CD14-positive monocyte (primary cell): ENCODE measurements at regions not wholly inside any gene's neighbourhood (a gene's known extent, or its start where the extent isn't known, plus 50 kb on each side); places are given as distances from the start of the nearest gene placed in this dataset.
"Not testable (repeated sequence)": the region's sequence is repeated elsewhere in the genome, so short reads cannot be mapped to it uniquely, and the experiment has no call there.

ENCODE experiments used
- DNase-seq, 3 donors: peaks; one replicate each; pipeline ENCODE4 v3.0.0-alpha.2; 2011 to 2022
- H2AFZ ChIP-seq: 2 replicates; pipeline ENCODE4 v1.6.0; 2012; ENCODE audit warnings: mild to moderate bottlenecking, low read depth, low read length, inconsistent platforms; ENCODE audit not compliant: insufficient read depth, poor library complexity, severe bottlenecking
- H3K27ac ChIP-seq, 2 donors: 1 replicate in 1 of 2; 2 replicates in 1 of 2; pipeline ENCODE4 v1.5.1; 2012 to 2013; ENCODE audit warnings: low read length in 2 of 2, control low read depth in 1 of 2, inconsistent platforms in 1 of 2, low read depth in 1 of 2, mild to moderate bottlenecking in 1 of 2
- H3K27me3 ChIP-seq, 2 donors: one replicate each; pipeline versions ENCODE4 v1.6.0 to v1.6.1; 2011 to 2013; ENCODE audit warnings: low read length in 2 of 2; ENCODE audit not compliant: control insufficient read depth in 2 of 2, insufficient read depth in 2 of 2
- H3K36me3 ChIP-seq, 2 donors: replicated peaks in 1 of 2; 1 replicate in 1 of 2; 2 replicates in 1 of 2; pipeline versions ENCODE4 v1.5.1 to v1.6.1; 2012 to 2013; ENCODE audit warnings: low read length in 2 of 2, control low read depth in 1 of 2, inconsistent platforms in 1 of 2, mild to moderate bottlenecking in 1 of 2; ENCODE audit not compliant: insufficient read depth in 2 of 2, control insufficient read depth in 1 of 2
- H3K4me1 ChIP-seq, 2 donors: 1 replicate in 1 of 2; 2 replicates in 1 of 2; pipeline versions ENCODE4 v1.5.1 to v1.6.1; 2012 to 2013; ENCODE audit warnings: low read length in 2 of 2, control low read depth in 1 of 2, inconsistent platforms in 1 of 2, mild to moderate bottlenecking in 1 of 2, moderate library complexity in 1 of 2; ENCODE audit not compliant: insufficient read depth in 2 of 2, control insufficient read depth in 1 of 2
- H3K4me2 ChIP-seq: replicated peaks from 2 replicates; pipeline ENCODE3; 2012; ENCODE audit warnings: low read length, moderate library complexity, mild to moderate bottlenecking; ENCODE audit not compliant: poor library complexity, severe bottlenecking; ENCODE audit errors: extremely low read depth
- H3K4me3 ChIP-seq, 3 experiments: fragments of 200-600 bp in 1 of 3; sonication (generic) in 1 of 3; replicated peaks in 1 of 3; 1 replicate in 2 of 3; 2 replicates in 1 of 3; pipeline ENCODE4 v1.5.1; 2011 to 2013; ENCODE audit warnings: low read length in 3 of 3, mild to moderate bottlenecking in 3 of 3, control low read depth in 2 of 3, low read depth in 2 of 3, inconsistent platforms in 1 of 3, moderate library complexity in 1 of 3
- H3K79me2 ChIP-seq: 2 replicates; pipeline ENCODE4 v1.6.0; 2012; ENCODE audit warnings: mild to moderate bottlenecking, control low read depth, inconsistent platforms, low read length, moderate library complexity; ENCODE audit not compliant: insufficient read depth
- H3K9ac ChIP-seq: 2 replicates; pipeline ENCODE4 v1.6.0; 2017; ENCODE audit warnings: low read length, mild to moderate bottlenecking; ENCODE audit not compliant: insufficient read depth, poor library complexity, severe bottlenecking
- H3K9me3 ChIP-seq, 2 donors: replicated peaks in 1 of 2; 1 replicate in 1 of 2; 2 replicates in 1 of 2; pipeline versions ENCODE4 v1.5.1 to v1.6.1; 2012 to 2013; ENCODE audit warnings: low read length in 2 of 2, control low read depth in 1 of 2; ENCODE audit not compliant: control insufficient read depth in 1 of 2, insufficient read depth in 1 of 2
- H4K20me1 ChIP-seq: 2 replicates; pipeline ENCODE4 v1.6.0; 2012; ENCODE audit warnings: mild to moderate bottlenecking, low read length, control low read depth, moderate library complexity; ENCODE audit not compliant: insufficient read depth
- H3K27ac Mint-ChIP-seq, 7 donors: one replicate each; pipeline ENCODE4 v1.8.0; 2020; ENCODE audit warnings: mild to moderate bottlenecking in 7 of 7, mixed read lengths in 7 of 7, moderate library complexity in 6 of 7, inconsistent platforms in 2 of 7
- H3K27me3 Mint-ChIP-seq, 3 donors: one replicate each; pipeline ENCODE4 v1.8.0; 2021 to 2022; ENCODE audit warnings: low read depth in 3 of 3, mild to moderate bottlenecking in 3 of 3, mixed read lengths in 3 of 3, moderate library complexity in 3 of 3, inconsistent platforms in 1 of 3
- H3K36me3 Mint-ChIP-seq, 2 donors: one replicate each; pipeline ENCODE4 v1.8.0; 2020; ENCODE audit warnings: mixed read lengths in 2 of 2, inconsistent platforms in 1 of 2, mild to moderate bottlenecking in 1 of 2
- H3K4me1 Mint-ChIP-seq: one replicate; pipeline ENCODE4 v1.8.0; 2020; ENCODE audit warnings: mild to moderate bottlenecking, mixed read lengths
- H3K4me3 Mint-ChIP-seq, 2 donors: one replicate each; pipeline ENCODE4 v1.8.0; 2020; ENCODE audit warnings: mild to moderate bottlenecking in 2 of 2, mixed read lengths in 2 of 2, moderate library complexity in 1 of 2
- H3K9me3 Mint-ChIP-seq, 7 donors: one replicate each; pipeline ENCODE4 v1.8.0; 2020 to 2022; ENCODE audit warnings: mixed read lengths in 7 of 7, mild to moderate bottlenecking in 6 of 7, moderate library complexity in 6 of 7, inconsistent platforms in 2 of 7
- WGBS: methylation state at CpG from one replicate; pipeline ENCODE4 v1.1.5; 2013; ENCODE audit warnings: missing lambda C conversion rate; ENCODE audit not compliant: insufficient coverage; 5-methylcytosine and 5-hydroxymethylcytosine counted together
- intact Hi-C, 2 donors: fragments of 100-400 bp; cut with micrococcal nuclease; formaldehyde crosslinking; loops; one replicate each; pipeline versions ENCODE4 v1.15.0 to v1.15.1; 2023
- TF ChIP-seq, protein P1 (sequence below): fragments of 200-600 bp; IDR thresholded peaks from one replicate; pipeline ENCODE4 v1.8.0; 2022; ENCODE audit warnings: antibody characterized with exemption, mild to moderate bottlenecking

DNA sequence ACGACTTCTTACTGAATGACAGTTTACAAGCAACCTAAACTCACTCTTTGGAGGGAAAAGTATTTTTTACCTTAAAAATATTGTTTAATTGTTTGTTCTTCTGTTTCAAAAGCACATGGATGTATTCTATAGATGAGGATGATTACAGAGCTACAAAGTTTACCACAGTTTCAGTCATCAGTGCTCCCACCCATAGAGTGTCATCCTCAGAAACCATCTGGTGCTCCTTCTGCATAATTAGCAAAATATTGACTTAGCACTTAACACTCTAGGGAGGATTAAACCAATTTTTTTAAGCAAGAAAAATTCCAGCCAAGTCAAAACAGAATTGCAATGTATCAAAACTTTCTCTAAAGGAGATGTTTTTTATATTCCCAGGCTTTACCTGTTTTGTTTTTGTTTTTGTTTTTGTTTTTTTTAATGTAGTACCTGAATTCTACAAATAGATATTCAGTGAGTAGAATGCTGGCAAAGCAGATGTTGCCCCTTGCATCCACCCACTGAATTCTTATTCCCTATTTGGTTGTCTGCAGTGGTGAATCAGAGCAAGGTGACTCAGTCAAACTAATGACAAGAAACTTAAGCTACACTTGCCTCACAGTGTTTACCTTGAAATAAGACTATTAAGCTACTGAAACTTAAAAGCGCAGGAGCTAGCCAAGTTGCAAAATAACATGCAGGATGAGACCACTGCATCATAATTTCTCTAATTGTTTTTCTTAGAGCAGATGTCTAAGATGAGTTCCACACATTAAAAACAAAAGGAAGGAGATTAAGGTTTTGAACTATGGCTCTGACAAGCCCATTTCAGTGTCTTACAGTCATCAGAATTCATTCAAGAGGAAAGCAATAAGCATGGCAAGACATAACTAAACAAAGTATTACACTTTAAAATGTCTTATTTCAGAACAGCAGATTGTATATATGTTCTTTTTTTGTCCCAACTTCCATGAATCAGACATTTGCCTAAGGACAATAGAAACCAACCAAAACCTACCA is 155.1 kb upstream of the SOX6 start:
- no peaks in the 10 kb centered on the region for H3K36me3 ChIP-seq
- Mint-ChIP-seq H3K27me3 (no peaks in the 10 kb centered on the region), H3K4me3 (no peak overlapping the region), H3K9me3 (peaks cover 0 to 9% (median 5%) of the 10 kb centered on the region in 7 donors), H3K4me1 (no peaks in the 10 kb centered on the region), H3K27ac (no peak overlapping the region), H3K36me3 (no peaks in the 10 kb centered on the region)
- peaks cover 0 to 6% of the 10 kb centered on the region in 2 donors for H3K9me3 ChIP-seq
- TF ChIP-seq, protein P1, sequence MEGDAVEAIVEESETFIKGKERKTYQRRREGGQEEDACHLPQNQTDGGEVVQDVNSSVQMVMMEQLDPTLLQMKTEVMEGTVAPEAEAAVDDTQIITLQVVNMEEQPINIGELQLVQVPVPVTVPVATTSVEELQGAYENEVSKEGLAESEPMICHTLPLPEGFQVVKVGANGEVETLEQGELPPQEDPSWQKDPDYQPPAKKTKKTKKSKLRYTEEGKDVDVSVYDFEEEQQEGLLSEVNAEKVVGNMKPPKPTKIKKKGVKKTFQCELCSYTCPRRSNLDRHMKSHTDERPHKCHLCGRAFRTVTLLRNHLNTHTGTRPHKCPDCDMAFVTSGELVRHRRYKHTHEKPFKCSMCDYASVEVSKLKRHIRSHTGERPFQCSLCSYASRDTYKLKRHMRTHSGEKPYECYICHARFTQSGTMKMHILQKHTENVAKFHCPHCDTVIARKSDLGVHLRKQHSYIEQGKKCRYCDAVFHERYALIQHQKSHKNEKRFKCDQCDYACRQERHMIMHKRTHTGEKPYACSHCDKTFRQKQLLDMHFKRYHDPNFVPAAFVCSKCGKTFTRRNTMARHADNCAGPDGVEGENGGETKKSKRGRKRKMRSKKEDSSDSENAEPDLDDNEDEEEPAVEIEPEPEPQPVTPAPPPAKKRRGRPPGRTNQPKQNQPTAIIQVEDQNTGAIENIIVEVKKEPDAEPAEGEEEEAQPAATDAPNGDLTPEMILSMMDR = no peak
- H4K20me1 ChIP-seq = no peaks in the 10 kb centered on the region
- H3K27me3 ChIP-seq = no peaks in the 10 kb centered on the region
- intact Hi-C loops = no loop called here
- no peak overlapping the region for H3K4me2 ChIP-seq
- DNase-seq = no peak
- no peak overlapping the region for H2AFZ ChIP-seq
- WGBS = 100% methylated on average over 1 of the region's 2 CpGs
- H3K4me3 ChIP-seq = no peak overlapping the region
- H3K27ac ChIP-seq = no peak overlapping the region
- H3K4me1 ChIP-seq = no peaks in the 10 kb centered on the region
- H3K9ac ChIP-seq = no peak overlapping the region
- H3K79me2 ChIP-seq = no peaks in the 10 kb centered on the region

DNA sequence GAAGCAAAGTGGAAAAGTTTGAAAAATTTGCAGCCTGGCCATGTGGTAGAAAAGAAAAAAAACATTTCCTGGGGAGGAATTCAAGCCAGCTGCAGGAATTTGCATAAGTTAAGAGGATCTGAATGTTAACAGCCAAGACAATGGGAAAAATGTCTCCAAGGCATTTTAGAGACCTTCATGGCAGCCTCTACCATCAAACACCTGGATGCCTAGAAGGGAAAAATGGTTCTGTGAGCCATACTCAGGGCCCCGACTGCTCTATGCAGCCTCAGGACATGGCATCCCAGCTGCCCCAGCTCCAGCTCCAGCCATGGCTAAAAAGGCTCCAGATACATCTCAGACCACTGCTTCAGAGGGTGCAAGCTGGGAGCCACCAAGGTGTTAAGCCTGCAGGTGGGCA is 149.1 kb upstream of the SOX6 start:
- Mint-ChIP-seq H3K27ac (no peak overlapping the region), H3K27me3 (no peaks in the 10 kb centered on the region), H3K4me3 (no peak overlapping the region), H3K4me1 (no peaks in the 10 kb centered on the region), H3K36me3 (no peaks in the 10 kb centered on the region), H3K9me3 (peaks cover 4 to 21% (median 11%) of the 10 kb centered on the region in 7 donors)
- Histone ChIP-seq H3K4me1 (no peaks in the 10 kb centered on the region), H3K27ac (no peak overlapping the region), H3K9me3 (peaks cover 5 to 14% of the 10 kb centered on the region in 2 donors), H3K4me2 (no peak overlapping the region), H2AFZ (no peak overlapping the region), H4K20me1 (no peaks in the 10 kb centered on the region), H3K79me2 (no peaks in the 10 kb centered on the region), H3K9ac (no peak overlapping the region), H3K4me3 (no peak overlapping the region), H3K27me3 (no peaks in the 10 kb centered on the region), H3K36me3 (no peaks in the 10 kb centered on the region)
- no peak for DNase-seq
- WGBS = 57% methylated on average over 1 of the region's 1 CpG
- TF ChIP-seq, protein P1 = no peak
- intact Hi-C loops = no loop called here

DNA sequence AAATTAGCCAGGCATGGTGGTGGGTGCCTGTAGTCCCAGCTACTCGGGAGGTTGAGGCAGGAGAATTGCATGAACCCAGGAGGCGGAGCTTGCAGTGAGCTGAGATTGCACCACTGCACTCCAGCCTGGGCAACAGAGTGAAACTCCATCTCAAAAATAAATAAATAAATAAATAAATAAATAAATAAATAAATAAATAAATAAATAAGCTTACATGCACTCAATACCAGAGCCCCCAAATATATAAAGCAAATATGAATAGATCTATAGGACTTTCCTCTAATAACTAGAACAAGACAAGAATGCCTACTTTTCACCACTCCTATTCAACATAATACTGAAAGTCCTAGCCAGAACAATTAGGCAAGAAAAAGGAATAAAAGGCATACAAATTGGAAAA is 147.5 kb upstream of the SOX6 start:
- intact Hi-C loops, H3K27me3 Mint-ChIP-seq, H3K27me3 ChIP-seq, H3K4me1 Mint-ChIP-seq, H3K36me3 ChIP-seq, H3K4me3 Mint-ChIP-seq, H4K20me1 ChIP-seq, H3K36me3 Mint-ChIP-seq, H2AFZ ChIP-seq, H3K79me2 ChIP-seq, H3K4me2 ChIP-seq, H3K4me3 ChIP-seq, H3K27ac Mint-ChIP-seq, H3K27ac ChIP-seq, H3K4me1 ChIP-seq, H3K9ac ChIP-seq, DNase-seq: not testable (repeated sequence)
- WGBS = 100% methylated on average over 1 of the region's 2 CpGs
- H3K9me3 Mint-ChIP-seq = peaks cover 6 to 21% (median 15%) of the 10 kb centered on the region in 7 donors
- H3K9me3 ChIP-seq = peaks cover 5 to 14% of the 10 kb centered on the region in 2 donors
